GM23338 (cell line): ENCODE measurements at regions not wholly inside any gene's neighbourhood (a gene's known extent, or its start where the extent isn't known, plus 50 kb on each side); places are given as distances from the start of the nearest gene placed in this dataset.

ENCODE experiments used
- ATAC-seq: fragments of 200-7000 bp; cut with Tn5 transposase; 3 replicates; pipeline ENCODE4 v1.9.1; 2020
- DNase-seq: peaks from one replicate; pipeline ENCODE4 v3.0.0-alpha.2; 2015; ENCODE audit warnings: low spot score
- H2AFZ ChIP-seq: fragments of 200-600 bp; sonication (generic); 2 replicates; pipeline ENCODE4 v1.8.0; 2016; ENCODE audit warnings: antibody characterized with exemption, mild to moderate bottlenecking, moderate library complexity
- H3F3A ChIP-seq: fragments of 200-600 bp; sonication (generic); replicated peaks from 2 replicates; pipeline ENCODE4 v1.8.0; 2017; ENCODE audit warnings: antibody characterized with exemption, mixed run types, low read depth
- H3K27ac ChIP-seq: fragments of 200-600 bp; sonication (generic); 2 replicates; pipeline ENCODE4 v1.6.1; 2016; ENCODE audit warnings: low read depth
- H3K27me3 ChIP-seq: fragments of 200-600 bp; sonication (generic); 2 replicates; pipeline ENCODE4 v1.8.0; 2016; ENCODE audit warnings: mild to moderate bottlenecking, mixed run types, moderate library complexity; ENCODE audit not compliant: insufficient read depth
- H3K36me3 ChIP-seq: fragments of 200-600 bp; sonication (generic); 2 replicates; pipeline ENCODE4 v1.8.0; 2016; ENCODE audit warnings: mild to moderate bottlenecking; ENCODE audit not compliant: insufficient read depth
- H3K4me1 ChIP-seq: fragments of 200-600 bp; sonication (generic); 2 replicates; pipeline ENCODE4 v1.8.0; 2016; ENCODE audit warnings: mild to moderate bottlenecking, moderate library complexity; ENCODE audit not compliant: insufficient read depth
- H3K4me2 ChIP-seq: fragments of 200-600 bp; sonication (generic); 2 replicates; pipeline ENCODE4 v1.7.1; 2017; ENCODE audit warnings: mixed run types
- H3K4me3 ChIP-seq: fragments of 200-600 bp; sonication (generic); 2 replicates; pipeline ENCODE4 v1.6.1; 2016; ENCODE audit warnings: mixed run types
- H3K79me2 ChIP-seq: fragments of 200-600 bp; sonication (generic); replicated peaks from 2 replicates; pipeline ENCODE4 v1.8.0; 2017; ENCODE audit warnings: mild to moderate bottlenecking; ENCODE audit not compliant: insufficient read depth
- H3K9me2 ChIP-seq: fragments of 200-600 bp; sonication (generic); 2 replicates; pipeline ENCODE4 v1.8.0; 2017; ENCODE audit not compliant: insufficient read depth
- H4K20me1 ChIP-seq: fragments of 200-600 bp; sonication (generic); replicated peaks from 2 replicates; pipeline ENCODE4 v1.8.0; 2017; ENCODE audit warnings: mild to moderate bottlenecking; ENCODE audit not compliant: insufficient read depth
- H3K27ac Mint-ChIP-seq: 2 replicates; pipeline ENCODE4 v1.8.0; 2020; ENCODE audit warnings: inconsistent platforms, mild to moderate bottlenecking, moderate library complexity, mixed read lengths
- H3K27me3 Mint-ChIP-seq: 3 replicates; pipeline ENCODE4 v1.8.0; 2022; ENCODE audit warnings: low read depth, mild to moderate bottlenecking, moderate library complexity, mixed read lengths, inconsistent platforms; ENCODE audit not compliant: insufficient read depth, poor library complexity
- H3K36me3 Mint-ChIP-seq: 3 replicates; pipeline ENCODE4 v1.8.0; 2021; ENCODE audit warnings: low read depth, mild to moderate bottlenecking, inconsistent platforms, moderate library complexity, mixed read lengths
- H3K4me1 Mint-ChIP-seq: 3 replicates; pipeline ENCODE4 v1.8.0; 2020; ENCODE audit warnings: mild to moderate bottlenecking, inconsistent platforms, mixed read lengths
- H3K4me3 Mint-ChIP-seq: 3 replicates; pipeline ENCODE4 v1.8.0; 2021; ENCODE audit warnings: moderate library complexity, mild to moderate bottlenecking, inconsistent platforms, mixed read lengths
- H3K9me3 Mint-ChIP-seq: 3 replicates; pipeline ENCODE4 v1.8.0; 2020; ENCODE audit warnings: moderate library complexity, mild to moderate bottlenecking, inconsistent platforms, mixed read lengths
- CREB1 ChIP-seq: fragments of 250-450 bp; sonication (Bioruptor Pico); IDR thresholded peaks from 2 replicates; pipeline ENCODE4 v1.5.0; 2020; ENCODE audit warnings: low read depth, mild to moderate bottlenecking, moderate library complexity
- JUNB ChIP-seq: IDR thresholded peaks from one replicate; pipeline ENCODE4 v1.6.1; 2016; ENCODE audit warnings: antibody characterized with exemption; ENCODE audit not compliant: unreplicated experiment
- NANOG ChIP-seq: IDR thresholded peaks from 2 replicates; pipeline ENCODE4 v1.6.1; 2016; ENCODE audit warnings: antibody characterized with exemption, borderline replicate concordance
- POLR2AphosphoS5 ChIP-seq: IDR thresholded peaks from 2 replicates; pipeline ENCODE4 v1.6.1; 2016; ENCODE audit warnings: antibody characterized with exemption, low read depth
- STAT1 ChIP-seq: IDR thresholded peaks from one replicate; pipeline ENCODE4 v1.6.1; 2016; ENCODE audit warnings: antibody characterized with exemption; ENCODE audit not compliant: unreplicated experiment
- TF ChIP-seq, protein P1 (sequence below): IDR thresholded peaks from one replicate; pipeline ENCODE4 v1.6.1; 2018; ENCODE audit warnings: antibody characterized with exemption; ENCODE audit not compliant: unreplicated experiment
- TF ChIP-seq, protein P2 (sequence below): IDR thresholded peaks from 2 replicates; pipeline ENCODE4 v1.6.1; 2016; ENCODE audit warnings: antibody characterized with exemption

DNA sequence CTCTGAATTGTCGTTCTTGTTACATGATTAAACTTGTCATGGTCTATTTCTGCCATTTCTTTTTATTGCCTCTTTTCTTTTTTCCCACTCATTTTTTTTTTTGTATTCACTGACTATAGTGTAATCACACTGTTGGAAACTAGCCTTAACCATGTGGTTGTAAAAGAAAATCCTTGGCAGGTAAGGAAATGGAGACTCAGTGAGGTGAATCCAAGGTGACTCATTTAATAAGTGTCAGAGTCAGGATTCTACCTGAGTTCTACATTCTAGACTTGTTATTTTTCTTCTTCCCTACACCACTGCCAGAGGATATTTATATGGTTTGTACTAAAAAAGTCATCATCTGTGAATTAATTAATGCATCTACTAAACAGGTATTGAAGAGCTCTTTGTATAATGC is 152.2 kb downstream of the CBLL2 start (continued):
- no peak for TF ChIP-seq POLR2AphosphoS5
- TF ChIP-seq, protein P1, sequence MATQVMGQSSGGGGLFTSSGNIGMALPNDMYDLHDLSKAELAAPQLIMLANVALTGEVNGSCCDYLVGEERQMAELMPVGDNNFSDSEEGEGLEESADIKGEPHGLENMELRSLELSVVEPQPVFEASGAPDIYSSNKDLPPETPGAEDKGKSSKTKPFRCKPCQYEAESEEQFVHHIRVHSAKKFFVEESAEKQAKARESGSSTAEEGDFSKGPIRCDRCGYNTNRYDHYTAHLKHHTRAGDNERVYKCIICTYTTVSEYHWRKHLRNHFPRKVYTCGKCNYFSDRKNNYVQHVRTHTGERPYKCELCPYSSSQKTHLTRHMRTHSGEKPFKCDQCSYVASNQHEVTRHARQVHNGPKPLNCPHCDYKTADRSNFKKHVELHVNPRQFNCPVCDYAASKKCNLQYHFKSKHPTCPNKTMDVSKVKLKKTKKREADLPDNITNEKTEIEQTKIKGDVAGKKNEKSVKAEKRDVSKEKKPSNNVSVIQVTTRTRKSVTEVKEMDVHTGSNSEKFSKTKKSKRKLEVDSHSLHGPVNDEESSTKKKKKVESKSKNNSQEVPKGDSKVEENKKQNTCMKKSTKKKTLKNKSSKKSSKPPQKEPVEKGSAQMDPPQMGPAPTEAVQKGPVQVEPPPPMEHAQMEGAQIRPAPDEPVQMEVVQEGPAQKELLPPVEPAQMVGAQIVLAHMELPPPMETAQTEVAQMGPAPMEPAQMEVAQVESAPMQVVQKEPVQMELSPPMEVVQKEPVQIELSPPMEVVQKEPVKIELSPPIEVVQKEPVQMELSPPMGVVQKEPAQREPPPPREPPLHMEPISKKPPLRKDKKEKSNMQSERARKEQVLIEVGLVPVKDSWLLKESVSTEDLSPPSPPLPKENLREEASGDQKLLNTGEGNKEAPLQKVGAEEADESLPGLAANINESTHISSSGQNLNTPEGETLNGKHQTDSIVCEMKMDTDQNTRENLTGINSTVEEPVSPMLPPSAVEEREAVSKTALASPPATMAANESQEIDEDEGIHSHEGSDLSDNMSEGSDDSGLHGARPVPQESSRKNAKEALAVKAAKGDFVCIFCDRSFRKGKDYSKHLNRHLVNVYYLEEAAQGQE = no peak

DNA sequence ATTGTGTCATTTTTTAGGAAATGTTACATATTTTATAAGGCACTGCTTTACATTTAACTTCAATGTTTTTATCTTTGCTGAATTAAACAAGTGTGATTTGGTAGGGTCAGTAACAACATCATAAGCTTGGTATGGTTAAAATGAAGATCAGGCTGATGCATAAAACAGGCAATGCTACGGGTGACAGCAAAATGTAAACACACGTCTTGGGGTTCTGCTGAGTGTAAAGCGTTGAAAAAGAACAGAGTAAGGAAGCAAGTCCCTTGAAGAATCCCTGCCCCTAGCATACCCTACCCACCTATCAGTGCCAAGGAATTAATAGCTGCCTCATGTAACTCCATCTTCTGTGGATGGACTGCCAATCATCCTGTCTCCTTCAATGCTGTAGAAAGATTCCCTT is 157.0 kb downstream of the CBLL2 start:
- H3K27ac Mint-ChIP-seq = no peak overlapping the region
- no peaks in the 10 kb centered on the region for H3F3A ChIP-seq
- H3K4me2 ChIP-seq = no peak overlapping the region
- H3K27me3 ChIP-seq = no peaks in the 10 kb centered on the region
- no peaks in the 10 kb centered on the region for H3K79me2 ChIP-seq
- H3K4me3 Mint-ChIP-seq = no peak overlapping the region
- no peak overlapping the region for H2AFZ ChIP-seq
- H4K20me1 ChIP-seq = no peaks in the 10 kb centered on the region
- ATAC-seq = no peak
- no peak for DNase-seq
- no peak overlapping the region for H3K27ac ChIP-seq
- H3K27me3 Mint-ChIP-seq = no peaks in the 10 kb centered on the region
- no peak overlapping the region for H3K4me3 ChIP-seq
- TF ChIP-seq JUNB = no peak
- TF ChIP-seq, protein P1 = no peak
- TF ChIP-seq, protein P2, sequence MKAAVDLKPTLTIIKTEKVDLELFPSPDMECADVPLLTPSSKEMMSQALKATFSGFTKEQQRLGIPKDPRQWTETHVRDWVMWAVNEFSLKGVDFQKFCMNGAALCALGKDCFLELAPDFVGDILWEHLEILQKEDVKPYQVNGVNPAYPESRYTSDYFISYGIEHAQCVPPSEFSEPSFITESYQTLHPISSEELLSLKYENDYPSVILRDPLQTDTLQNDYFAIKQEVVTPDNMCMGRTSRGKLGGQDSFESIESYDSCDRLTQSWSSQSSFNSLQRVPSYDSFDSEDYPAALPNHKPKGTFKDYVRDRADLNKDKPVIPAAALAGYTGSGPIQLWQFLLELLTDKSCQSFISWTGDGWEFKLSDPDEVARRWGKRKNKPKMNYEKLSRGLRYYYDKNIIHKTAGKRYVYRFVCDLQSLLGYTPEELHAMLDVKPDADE = no peak
- no peak for TF ChIP-seq POLR2AphosphoS5
- no peak for TF ChIP-seq STAT1
- TF ChIP-seq NANOG = no peak
- TF ChIP-seq CREB1 (CRISPR knock-in tag) = no peak
- H3K9me2 ChIP-seq = no peaks in the 10 kb centered on the region
- no peaks in the 10 kb centered on the region for H3K4me1 ChIP-seq
- H3K36me3 Mint-ChIP-seq = no peaks in the 10 kb centered on the region
- no peaks in the 10 kb centered on the region for H3K36me3 ChIP-seq
- 0 out of 3 replicates have a peak, but pooled peaks cover 4% of the 10 kb centered on the region for H3K4me1 Mint-ChIP-seq
- no peaks in the 10 kb centered on the region; the same call in 2 of the 3 replicates for H3K9me3 Mint-ChIP-seq
